ENCODE measurements at regions not wholly inside any gene's neighbourhood (a gene's known extent, or its start where the extent isn't known, plus 50 kb on each side); places are given as distances from the start of the nearest gene placed in this dataset.

DNA sequence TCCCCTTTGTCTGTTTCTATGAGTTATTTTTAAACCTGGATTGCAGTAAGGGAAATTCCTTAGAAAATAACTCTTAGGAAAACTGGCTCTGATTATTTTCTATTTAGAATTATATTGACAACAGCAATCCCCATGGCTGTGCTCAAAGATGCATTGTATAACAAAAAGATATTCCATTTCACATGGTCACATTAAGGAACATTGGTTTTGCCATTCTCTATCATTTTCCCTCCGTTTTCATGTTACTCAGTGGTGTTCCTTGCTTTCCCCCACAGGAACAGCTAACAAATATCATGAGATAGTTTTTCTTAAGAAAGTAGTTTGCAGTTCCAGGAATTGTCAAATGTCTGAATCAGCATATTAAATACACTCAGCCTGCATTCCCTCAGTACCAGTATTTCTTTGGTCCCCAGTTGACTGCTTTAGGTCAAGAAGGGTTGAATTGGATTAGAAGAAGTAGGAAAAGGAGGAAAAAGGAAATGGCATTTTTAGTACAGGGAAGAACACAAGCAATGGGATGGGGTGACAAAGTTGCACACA is 436.7 kb downstream of the TNS3 start:
- DNase-seq = no peak

DNA sequence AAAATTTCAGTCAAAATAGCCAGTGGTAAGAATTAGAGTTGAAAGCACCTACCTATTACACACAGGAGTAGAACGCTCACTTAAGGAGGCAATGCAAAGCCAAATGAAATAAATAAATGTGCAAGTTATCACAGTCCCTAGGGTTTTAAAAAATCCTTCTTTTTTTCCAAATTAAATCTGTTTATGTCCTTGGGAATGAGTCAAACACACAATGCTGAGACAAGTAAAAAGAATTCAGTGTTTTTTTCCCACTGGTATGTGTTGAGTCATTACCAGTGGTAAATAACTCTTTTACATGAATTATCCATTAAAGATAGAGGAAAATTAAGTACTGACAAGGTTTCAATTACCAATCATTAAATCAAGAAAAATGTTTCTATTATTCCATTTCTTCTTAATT is 438.6 kb downstream of the TNS3 start:
- no peak for DNase-seq

DNA sequence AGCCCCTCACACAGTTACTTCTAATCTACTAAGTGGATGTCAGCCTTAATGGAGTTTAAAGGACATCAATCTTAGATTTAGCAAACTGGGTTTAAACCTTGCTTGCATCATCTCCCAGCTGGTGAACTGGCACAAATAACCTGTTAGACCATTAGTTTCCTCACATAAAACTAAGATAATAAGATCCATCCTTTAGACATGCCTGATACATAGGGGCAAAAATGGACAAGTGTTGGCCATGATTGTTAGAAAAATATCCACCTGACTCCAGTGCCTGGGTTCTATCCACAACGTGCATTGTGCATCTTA is 439.1 kb downstream of the TNS3 start:
- DNase-seq = no peak

DNA sequence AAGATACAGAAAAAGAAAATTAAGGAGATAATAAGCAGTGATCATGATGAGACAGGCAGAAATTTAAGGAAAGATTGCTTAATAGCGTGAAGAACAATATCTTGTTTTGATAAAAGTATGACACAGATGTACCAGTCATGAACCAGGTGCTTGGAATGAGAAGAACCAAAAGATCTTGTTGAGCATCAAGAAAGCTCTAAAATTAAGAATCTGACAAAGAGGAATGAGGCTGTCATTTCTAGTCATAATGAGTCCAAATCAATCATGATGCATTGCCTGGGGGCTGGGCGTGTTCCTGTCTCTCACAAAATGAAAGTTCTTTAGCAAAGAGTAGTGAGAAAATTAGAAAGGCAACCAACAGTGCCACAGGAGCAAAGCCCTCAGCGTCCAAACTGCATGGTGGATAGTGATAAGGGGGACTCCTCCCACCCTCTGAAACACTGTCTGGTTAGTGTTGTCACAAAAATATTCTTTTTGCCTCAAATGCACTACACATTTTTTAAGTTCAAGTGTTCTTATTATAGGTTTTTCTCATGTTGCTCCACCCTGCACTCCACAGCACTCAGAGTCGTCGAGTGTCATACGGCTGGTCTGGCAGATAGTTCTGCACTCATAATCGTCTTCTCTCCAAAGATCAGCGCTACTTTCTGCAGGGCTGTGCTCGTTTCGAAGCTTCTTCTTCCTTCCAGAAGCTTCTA is 439.6 kb downstream of the TNS3 start:
- DNase-seq = no peak

DNA sequence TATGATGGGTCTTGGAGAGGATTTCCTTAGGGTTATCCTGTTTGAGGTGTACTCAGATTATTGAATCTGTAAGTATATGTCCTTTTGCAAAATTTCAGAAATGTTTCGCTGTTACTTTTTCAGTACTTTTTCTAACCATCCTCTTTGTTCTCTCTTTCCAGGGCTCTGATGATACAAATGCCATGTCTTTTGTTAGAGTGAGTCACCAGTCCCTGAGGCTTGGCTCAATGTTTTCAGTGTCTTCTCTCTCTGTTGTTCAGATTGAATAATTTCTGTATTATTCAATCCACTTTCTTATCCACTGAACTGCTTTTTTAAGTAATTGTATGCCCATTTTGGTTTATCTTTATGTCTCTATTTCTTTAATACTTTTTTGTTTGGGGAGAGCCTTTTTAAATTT is 449.4 kb downstream of the TNS3 start:
- DNase-seq = no peak

DNA sequence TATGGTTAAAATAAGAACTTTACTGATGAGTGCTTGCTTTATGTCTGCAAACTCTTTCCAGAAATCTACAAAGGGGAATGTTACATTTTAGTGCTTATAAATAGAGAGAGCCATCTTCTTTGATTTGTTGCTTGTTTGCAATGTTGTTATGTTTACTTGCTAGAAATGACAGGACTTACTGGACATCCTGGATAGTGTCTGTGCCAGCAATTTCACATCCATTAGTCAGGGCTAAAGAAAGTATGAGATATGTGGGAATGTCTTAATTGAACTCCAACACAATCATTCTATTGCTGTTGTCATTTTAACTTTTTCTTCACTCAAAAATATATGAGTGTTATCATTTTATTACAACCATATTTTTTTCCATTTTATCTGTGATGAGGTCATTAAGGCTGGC is 453.2 kb downstream of the TNS3 start:
- DNase-seq = no peak

DNA sequence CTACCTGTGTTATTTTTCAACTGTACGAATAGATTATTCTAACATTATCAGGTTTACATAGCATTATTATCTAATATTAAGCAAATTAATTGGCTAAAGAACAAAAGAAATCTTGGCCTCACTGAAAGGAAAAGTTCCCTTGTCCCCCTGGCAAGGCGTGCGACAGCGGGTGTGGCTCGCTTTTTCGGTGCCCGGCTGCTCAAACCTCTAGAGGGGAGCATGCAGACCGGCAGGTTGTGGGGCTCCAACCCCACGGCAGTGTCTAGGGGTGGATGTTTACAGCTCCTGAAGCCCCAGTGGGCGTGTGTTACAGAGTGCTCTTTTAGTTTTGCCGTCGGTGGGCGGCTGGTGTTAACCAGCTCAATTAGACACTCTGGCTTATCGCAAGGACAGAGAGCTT is 456.4 kb downstream of the TNS3 start:
- no peak for DNase-seq

DNA sequence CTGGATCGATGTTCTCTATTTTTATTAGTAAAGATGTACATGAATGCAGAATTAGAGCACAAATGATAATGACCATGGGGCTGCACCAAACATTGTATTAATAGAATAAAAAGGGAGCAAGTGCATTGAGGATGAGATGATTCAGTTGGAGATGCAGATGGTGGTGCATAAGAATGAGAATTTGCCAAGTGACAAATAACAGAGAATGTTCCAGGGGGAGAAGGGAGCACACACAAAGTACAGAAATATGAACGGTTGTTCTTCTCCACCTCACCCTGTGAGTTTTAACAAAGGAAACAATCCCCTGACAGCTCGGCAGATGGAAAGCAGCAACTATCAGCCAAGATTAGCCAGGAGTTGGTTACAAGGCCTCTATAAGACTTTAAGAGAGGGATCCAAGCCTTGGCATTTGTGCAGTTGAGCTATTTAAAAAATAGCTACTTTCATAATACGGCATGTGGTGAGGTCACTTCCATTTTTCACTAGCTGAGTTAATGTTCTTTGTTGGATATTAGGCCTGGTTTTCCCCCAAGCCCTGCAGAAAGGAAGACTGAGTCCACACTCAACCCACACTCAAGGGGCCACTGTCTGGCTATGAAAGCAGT is 462.5 kb downstream of the TNS3 start:
- no peak for DNase-seq

DNA sequence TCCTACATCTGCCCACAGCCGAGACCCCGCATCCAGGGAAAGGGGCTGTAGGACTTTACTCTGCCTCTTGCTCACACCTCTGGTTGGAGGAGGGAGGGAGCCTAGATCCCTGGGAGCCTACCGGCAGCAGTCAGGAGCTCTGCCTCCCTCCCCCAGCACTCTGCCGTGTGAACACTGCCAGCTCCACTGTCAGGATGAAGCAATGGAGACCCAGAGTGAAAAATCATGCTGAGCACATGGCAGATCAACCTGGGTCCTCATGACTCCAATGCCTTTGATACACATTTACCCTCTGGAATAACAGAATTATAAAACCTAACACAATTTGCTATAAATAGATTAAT is 477.7 kb downstream of the TNS3 start:
- no peak for DNase-seq

DNA sequence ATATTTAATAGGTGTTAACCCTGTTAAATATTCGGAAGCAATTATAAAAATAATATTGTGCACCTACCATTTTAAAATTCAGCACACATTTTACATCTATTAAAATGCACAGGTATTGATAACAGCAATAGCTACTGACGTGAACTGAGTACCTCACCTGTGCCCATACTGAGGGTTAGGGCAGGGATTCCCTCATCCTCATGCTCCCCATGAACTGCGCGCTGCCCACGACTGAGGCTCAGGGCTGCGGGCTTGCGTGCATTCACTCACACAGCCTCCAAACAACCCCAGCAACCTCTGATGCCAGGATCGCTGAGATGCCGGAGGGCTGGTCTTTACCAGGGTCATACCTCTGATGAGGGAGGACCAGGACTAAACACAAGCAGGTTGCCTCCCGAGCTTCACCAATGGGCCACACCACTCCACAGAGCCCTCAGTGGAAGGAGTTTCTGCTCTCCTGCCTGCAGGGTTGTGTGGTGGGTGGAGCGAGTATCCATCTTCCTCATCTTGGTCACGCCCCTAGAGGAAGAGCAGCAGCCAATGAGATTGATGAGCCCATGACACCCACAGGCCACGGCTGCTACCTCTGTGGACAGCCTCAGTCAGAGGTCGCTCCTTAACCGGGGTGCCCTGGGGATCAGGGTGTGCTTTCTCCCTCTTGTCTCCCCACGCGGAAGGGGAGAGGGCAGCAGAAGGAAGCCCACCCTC is 478.3 kb downstream of the TNS3 start:
- DNase-seq = no peak

DNA sequence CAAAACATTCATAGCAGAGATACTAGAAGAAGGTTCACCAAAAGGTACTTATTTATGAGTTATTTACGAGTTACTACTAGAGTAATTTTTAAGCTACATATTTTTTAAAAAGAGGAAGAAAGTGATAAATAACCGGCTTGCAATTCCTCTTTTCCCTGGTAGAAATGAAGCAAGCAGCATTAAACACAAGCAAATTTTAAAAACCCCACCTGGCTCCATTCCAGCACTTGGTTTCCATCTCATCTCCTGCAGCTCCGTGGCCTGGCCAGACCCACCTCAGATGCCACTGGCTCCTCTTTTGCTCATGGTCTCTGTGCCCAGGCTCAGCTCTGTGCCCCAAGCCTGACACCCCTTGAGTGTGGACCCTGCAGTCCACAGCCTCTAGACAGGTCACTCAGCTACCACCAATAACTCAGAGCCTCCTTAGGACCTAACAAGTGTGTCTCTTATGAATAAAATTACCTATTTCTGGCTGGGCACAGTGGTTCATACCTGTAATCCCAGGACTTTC is 479.5 kb downstream of the TNS3 start:
- no peak for DNase-seq

DNA sequence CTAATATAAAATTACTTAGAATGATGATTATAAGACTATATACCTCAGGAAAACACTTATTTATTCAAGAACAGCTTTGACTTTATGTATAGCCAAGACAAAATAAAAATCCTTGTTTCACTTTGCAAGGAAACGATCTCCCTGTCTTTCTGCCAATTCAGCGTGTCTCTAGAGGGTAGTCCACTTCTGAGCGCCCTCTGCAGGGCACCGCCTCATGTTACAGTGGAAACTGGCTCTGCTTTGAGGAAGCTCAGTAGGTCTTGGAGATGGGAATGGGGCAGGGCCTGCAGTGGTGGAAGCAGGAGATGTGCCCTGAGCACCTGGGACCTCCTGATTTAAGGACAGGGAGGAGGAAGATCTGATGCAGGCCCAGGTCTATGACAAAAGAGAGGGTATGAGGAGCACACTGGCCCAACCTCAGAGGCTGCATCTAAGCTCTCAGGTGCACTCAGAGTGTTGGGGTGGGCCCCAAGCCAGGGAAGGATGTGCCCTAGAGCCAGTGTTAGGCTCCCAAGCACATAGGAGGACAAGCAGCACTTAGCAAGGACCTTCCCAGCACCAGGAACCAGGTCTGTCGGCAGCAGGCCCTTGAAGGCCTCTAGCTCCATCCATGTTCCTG is 481.0 kb downstream of the TNS3 start:
- DNase-seq = peak; percentile 88

DNA sequence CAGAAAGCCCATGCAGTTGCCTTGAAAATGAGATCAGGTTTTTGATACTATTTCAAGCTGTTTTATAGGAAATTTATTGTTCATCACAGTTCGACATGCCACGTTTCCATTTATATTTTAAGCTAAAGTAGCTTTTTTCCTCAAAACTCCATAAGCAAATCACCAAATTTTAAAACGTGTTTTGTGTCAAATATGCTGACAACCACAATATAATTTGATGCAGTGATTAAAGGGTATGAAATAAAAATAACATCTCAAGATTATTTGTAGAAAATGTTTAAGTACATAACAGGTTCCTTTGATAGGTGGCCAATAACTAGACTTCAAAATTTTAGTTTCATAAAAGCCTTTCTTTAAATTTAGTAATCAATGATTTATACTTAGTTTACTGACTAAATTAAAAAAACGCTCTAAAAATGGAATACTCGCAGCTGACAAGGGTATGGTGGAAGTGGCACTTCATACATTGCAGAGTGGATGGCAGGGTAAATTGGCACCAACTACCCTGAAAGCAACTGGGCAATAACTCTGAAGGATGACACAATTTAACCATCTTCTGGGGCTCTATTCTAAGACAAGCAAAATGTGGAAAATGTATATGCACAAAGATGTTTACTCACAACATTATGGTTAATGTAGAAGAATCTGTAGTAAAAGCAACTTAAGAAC is 481.6 kb downstream of the TNS3 start:
- DNase-seq = no peak

DNA sequence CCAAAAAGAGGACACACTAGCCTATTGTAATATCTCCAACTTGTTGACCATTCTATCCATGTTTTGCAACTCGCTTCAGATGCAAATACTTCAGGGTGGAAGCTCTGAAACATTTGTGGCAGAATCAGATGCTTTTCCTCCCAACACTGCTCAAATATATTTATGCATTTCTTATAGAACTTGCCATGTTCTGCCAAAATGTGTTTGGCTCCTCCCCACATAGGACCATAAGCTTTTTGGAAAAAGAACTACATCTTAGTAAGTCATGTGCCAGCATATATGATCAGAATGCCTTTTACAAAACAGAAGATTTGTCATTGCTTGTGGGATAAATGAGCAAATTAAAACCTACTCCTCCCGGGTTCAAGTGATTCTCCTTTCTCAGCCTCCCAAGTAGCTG is 484.5 kb downstream of the TNS3 start:
- DNase-seq = no peak

DNA sequence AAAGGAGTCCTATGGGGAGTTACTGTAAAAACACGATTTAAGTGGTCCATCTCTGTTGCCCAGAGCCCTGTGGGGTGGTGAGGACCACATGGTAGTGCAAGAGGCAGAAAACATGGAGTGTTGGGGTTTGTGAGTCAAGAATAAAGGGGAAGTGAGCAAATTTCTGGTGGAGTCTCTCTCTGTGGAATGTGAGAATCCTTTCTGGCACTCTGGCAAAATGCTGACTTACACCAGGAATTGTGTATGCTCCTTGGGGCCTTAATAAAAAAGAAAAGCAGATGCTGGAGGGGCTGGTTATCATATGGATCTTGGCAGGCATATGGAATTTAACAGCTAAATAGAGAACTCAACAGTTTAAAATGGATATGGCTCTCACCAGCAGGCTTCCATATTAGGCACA is 486.0 kb downstream of the TNS3 start:
- DNase-seq = no peak

DNA sequence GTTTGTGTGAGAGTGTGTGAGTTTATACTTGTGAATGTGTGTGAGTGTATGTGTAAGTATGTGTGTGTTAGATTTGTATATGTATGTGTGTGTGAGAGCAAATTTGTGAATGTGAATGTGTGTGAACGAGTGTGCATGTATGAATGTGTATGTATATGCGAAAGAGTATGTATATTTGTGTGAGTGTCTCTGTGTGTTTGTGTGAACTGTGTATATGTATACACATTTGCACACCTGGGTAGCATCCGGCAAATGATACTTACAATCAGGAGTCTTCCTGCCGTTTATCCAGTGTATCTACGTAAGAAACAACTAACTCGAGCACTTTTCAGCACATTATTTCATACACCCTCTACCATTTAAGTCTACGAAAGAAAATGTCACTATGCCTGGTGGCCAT is 487.4 kb downstream of the TNS3 start:
- DNase-seq = no peak

DNA sequence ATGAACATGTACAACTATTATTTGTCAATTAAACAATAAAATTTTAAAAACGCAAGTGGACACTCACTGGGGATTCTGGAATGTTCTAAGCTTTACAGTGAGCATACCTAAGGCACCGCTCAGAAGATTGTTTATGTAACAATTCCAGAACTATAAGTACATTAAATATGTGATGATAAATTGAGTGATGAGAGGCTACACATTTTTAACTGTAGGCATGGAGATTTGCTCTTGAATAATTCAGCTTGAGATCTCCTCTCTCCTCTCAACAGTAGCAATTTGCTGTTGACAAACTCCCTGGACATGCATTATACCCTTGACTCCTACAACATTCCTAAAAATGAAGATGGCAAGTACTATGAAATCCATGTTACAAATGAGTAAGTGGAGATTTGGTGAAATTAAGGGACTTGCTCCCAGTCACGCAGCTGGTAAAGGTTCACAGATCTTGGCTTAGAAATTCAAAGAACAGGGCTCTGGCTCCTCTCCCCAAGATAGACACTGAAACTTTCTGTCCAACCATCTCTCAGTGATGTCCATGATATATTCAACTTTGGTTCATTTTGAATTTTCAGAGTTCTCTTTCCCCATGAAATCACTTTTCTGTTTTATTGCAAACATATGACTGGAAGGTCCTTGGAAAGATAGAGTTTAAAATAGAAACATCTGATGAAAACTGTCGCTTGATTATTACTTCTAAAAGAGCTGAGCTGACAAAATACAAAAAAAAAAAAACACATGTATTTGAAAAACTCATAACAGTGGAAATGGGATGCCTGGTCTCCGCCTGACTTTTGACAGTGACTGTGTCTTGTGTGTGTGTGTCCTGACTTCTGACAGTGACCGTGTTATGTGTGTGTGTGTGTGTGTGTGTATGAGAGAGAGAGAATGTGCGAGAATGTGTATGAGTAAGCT is 488.3 kb downstream of the TNS3 start:
- DNase-seq = no peak

DNA sequence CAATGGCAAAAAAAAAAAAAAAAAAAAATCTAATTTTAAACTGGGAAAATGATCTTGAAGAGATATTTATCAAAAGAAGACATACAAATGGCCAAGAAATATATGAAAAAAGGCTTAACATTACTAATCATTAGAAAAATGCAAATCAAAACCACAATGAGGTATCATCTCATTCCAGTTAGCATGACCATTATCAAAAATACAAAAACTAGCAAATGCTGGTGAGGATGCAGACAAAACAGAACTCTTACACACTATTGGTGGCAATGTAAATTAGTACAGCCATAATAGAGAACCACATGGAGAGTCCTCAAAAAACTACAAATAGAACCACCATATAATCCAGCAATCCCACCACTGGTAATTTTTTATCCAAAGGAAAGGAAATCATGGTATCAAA is 489.6 kb downstream of the TNS3 start:
- DNase-seq = no peak

DNA sequence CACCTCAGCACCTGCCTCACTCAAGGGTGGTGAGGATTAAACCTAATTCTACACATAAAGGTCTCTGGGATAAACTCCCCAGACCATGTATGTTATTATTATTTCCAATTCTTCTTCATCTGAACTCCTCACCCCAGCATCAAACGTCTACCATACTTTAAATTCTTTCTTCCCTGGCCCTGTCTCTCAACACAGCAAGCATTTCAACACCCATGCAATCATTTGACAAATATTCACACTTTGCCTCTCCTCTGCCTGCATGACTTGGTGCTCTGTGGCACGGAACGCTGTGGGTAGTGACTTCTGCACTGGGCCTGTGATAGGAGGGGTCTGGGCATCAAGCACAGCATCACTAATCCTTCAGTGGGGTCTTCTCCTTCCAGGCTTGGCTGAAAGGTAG is 490.8 kb downstream of the TNS3 start:
- no peak for DNase-seq

DNA sequence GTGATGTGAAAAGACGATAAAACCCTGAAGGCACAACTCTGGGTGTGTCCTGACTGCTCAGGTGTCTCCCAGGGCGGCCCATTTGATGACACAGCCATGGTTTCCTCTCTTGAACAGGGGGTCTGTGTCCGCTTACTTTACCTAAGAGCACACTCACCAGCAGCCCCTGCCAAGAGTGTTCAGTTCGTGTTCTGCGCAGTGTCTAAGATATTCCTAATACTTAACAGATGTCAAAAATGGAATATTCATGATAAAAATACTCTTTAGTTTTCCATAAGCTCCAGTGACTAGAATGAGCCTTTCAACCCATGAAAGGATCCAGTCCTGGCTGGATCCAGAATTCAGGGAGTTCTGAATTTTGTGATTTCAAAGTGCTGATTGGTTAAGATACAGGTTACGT is 492.4 kb downstream of the TNS3 start:
- no peak for DNase-seq

DNA sequence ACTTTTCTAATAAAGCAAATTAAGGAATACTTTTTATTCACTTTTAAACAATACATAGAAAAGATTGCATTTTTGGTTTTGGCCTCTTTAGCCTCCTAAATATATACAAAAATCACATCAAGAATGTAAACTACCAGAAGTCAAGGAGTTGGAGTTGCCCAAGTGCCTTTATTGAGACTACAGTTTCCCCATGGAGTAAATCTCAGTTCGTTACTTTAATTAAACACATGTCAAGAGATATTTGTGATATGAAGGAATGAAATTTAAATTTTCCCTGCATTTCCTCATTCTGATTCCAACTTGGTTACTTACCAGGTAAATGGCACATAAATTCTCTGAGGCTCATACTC is 492.9 kb downstream of the TNS3 start:
- no peak for DNase-seq

DNA sequence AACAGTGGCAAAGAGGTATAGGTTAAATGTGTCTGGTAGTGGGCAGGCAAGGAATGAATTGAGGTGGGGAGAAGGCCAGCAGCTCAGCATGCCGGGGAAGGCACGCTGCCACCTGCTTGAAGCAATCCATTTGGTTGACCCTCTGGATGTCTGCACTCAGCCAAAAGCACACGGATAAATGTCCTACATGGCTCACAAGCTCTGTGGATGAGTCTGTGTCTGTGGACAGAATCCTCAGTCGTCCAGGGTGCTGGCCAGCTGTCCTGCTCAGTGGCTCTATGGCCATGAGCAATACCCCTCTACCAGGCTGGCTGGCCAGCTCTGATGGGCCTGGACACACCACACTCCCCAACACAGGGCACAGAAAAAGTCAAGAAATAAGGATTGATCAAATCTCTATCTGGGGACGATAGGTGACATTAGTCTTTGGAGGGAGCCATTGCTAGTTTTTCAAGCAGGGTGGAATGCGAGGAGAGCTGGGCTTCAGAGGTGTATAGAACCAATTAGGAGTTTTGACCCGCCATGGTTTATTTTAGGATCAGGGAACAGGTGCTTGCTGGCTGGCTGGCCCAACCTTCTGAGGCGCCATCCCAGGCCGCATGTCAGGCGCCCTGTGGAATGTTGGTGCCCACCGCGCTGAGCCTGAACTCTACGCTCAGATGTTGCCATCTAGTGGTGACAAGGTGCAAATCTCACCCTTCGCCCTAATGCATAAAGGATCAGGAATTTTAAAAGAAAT is 493.4 kb downstream of the TNS3 start:
- peak; percentile 75 for DNase-seq
